HG02970 (cell line): ENCODE measurements at regions not wholly inside any gene's neighbourhood (a gene's known extent, or its start where the extent isn't known, plus 50 kb on each side); places are given as distances from the start of the nearest gene placed in this dataset.

ENCODE experiments used
- ATAC-seq: cut with Tn5 transposase; IDR thresholded peaks from one replicate; pipeline ENCODE4 v1.9.1; 2021; ENCODE audit warnings: mild to moderate bottlenecking, moderate library complexity, moderate number of reproducible peaks; ENCODE audit not compliant: unreplicated experiment, low FRiP score

DNA sequence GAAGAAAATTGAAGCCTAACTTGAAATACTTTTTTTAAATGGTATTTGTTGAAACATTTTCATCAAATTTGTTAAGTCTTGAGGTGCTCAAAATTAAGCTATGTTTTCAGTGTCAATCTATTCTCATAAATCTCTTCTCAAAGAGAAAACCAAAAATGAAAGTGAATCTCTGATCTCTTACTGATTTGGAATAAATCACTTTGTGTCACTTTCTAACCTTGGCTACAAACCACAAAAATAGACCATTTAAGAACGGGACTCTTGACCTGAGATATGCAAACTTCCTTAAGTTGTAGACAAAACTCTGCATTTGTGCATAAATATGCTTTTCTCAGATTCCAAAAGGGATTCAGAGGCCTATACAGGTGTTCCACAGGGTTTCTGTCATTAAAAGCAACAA, 192.9 kb downstream of the SEC23A start:
- ATAC-seq: no peak

DNA sequence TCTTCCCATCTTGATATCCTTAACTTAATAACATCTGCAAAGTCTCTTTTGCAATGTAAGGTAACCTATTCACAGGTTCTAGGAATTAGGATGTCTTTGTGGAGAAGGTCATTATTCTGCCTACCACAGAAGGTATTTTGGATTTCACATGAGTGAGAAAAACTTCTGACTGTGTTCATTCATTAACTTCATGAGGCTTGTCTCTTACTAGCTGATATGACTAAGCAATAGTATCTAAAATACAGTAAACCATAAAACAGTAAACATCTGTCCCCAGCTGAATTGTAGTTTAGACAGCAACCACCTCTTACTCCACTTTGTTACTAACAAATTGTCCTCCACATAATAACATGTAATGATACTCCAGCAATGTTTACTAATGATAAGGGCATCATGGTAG, 198.1 kb downstream of the SEC23A start:
- no peak for ATAC-seq

DNA sequence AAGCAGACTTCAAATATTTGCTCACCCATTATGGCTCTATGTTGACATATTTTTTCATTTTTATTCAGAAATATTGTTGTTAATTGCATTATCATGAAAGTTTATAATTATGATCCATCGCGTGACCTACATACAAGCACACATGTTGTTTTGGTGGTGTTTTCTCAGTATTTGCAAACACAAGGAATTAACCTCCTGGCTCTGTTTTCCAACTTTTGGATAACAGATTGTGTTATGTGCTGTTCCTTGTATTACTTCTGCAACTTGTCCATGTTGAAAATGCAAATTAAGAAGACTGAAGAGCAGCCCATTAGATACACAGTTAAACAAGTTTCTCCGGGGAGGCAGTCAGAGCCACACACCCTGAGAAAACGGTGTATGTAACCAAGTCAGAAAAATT, 201.2 kb downstream of the SEC23A start:
- no peak for ATAC-seq

DNA sequence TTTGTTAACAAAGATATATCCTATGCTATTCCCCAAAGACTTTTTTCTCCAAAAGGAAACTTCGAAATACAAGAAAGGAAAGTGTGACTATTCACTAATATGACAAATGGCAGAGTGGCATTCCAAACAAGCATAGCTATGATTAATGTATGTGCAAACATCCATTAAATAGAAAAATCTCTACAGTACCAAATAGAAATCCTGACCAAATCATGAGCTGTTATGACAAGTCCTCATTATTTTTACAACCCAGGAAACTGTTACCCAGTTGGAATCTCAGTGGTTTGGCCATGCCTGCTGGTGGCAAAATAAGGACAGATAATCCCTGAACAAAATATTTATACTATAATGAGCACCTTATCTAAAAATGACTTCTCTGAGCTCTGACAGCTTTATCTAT, 202.1 kb downstream of the SEC23A start:
- ATAC-seq: no peak

DNA sequence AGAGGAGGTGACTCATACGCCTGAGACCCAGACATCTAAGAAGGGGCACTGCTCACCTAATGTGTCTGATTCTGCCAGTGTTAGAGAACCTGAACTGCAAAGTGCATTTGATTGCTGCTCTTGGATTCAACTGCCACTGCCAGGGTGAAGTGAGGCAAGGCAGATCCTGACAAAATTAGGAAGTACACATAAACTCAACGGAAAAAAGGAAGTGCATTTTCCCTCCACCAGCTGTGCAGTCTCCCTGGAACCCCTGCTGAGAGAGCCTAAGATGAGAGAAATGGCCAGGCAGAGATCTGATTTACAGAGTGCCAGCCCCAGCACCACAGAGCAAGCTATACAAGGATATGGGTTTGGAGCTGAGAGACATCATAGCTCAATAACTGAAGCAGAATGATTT, 215.3 kb downstream of the SEC23A start:
- no peak for ATAC-seq

DNA sequence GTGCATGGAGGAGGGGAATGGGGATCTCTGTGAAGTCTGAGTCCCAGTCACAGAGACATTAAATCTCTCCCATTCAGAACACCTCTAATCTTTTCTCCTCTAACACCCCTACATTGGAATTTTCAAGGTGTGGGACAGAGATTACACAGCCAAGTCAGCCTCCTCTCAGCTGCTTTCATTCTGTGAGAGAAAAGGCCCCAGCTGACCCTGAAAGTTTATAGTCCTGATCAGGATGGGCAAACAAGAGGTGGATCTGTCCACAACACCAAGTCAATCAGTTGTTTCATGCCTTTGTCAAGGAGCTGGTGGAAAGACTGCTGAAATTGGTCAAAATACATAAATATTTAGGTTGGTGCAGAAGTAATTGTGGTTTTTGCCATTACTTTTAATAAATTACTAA, 218.9 kb downstream of the SEC23A start:
- ATAC-seq: no peak

DNA sequence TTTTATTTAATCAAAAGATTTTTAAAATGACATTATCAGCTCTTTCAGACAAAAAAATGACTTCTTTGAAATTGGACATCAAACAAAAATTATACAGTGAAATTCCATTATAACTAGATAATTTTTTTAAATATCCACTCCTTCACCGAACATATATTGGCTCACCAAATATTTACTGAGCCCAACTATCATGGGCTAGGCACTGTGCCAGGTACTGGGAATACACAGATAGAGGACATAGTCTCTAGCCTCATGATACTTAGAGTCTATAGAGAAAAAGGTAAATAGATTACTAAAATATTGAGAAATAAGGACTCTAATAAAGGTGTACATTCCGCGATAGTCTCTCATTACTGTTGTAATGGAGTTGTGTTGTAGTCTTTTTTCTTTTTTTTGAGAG, 219.9 kb downstream of the SEC23A start:
- ATAC-seq: no peak

DNA sequence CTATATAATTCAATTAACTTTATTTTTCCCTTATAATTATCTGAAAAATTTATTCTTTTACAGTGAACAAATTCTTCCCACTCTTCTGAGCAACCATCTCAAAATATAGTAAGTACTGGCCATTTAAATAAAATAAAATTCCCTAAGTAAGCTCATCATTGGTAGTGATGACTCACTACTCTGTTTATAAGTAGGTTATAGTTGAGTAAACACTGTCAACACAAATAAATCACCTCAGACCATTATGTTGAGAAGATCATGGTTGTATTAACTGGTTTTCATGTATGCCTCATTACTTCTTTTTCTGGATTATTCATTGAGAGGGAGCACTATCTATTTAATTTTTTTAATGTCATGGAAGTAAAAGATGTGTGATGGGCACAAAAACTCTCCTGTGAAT, 220.5 kb downstream of the SEC23A start:
- no peak for ATAC-seq

DNA sequence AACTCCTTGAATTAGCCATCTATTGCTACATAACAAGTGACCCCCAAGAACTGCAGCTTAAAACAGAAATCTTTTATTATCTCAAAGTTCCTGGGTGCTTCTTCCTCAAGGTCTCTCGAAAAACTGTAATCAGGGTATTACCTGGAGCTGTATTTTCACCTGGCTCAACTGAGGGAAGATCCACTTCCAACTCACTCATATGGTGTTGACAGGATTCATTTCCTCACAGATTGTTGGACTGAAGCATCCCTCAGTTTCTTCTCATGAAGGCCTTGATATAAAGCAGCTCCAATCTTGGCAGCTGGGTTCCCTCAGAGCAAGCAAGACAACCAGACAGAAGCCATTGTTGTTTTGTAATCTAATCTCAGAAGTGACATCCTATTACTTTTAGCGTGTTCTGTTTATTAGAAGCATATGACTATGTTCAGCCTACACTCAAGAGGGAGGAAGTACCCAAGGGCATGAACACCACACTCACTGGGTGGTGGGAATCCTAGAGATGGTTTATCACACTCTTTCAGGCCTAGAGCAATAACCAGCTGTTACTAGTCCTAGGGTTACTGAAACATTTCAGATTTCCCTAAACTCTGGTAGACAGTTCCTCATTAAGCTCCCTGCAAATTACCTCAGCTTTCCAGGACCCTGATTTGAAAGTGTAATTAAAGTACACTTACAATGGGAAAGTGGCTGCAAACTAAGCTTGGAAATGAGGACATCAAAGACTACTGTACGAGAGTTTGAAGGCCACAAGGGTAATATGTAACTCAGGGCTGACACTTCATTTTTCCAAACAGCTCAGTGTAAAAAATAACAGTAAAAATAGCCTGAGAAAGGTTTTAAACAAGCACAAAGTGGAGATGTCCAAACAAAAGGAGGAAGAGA, 222.2 kb downstream of the SEC23A start:
- ATAC-seq: no peak

DNA sequence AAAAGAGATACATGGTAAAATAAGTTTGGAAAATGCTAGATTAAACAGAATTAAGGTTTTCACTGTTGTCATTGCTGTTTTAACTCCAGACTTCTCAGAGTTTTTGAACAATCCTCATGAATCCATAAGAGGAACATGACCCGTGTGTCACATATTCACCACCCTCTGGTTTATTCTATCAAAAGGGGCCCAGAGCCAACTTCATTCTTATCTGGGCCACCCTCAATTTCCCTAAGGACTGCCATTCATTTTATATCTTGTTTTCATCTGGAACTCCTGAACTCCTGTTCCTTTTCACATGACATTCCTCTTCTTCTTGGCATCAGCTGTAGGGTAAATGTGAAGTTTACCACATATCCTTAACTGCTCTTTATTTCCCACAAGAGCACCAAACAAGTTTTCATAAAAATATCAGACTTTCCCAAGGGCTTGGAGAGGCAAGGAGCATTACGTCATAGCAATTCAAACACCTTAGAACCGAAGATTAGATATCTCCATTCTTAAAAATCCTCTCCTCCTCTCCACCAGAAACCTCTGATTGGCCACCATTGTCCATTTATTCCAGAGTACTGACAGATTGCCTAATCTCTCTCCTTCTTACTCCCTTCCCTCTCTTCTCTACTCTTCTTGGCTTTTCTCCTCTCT, 225.2 kb downstream of the SEC23A start:
- ATAC-seq: no peak

DNA sequence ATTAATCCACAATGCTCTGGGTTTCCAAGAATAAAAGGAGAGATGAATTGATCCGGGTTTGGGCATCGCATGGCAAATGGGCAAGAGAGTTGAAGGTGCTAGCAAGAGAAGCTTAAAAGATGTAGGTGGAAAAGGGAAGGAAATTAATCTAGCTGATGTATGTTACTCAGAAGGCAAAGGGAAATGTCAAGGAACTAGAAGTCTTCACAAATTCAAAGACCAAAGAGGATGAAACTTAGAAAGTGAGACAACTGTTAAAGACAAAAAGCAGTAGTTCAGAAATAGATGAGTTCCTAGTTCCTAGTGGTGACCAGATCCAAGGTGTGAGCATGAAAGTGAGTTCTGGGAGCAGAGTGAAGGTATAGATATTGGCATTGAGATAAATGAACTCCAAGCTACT, 228.3 kb downstream of the SEC23A start:
- no peak for ATAC-seq

DNA sequence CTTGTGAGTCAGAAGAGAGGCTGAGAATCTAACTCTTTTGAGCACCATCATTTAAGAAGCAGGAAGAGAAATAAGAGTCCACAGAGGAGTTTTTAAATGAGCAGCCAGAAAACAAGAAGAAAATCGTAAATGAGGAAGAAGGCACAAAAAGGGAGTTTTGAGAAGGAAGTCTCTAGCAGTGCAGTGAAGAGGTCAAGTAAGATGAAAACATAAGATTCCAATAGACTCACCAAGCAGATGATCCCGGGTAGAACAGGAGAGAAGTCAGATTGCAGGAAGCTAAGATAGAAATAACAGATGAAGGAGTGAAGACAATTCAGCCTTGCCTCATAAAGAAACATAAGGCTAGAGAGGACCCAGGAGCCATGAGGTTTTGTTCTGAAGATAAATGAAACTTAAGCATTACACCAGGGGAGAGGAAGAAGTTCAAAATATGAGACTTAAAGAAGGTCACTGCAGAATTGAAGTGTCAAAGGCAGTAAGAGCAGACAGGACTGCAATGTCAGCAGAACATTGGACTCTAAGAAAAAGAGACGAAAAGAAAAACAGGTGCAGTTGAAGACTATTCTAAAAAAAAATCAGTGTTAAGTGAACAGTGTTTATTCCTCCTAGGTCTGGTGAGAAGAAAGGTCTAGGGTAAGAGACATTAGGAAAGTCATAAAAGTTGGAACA, 229.0 kb downstream of the SEC23A start:
- no peak for ATAC-seq

DNA sequence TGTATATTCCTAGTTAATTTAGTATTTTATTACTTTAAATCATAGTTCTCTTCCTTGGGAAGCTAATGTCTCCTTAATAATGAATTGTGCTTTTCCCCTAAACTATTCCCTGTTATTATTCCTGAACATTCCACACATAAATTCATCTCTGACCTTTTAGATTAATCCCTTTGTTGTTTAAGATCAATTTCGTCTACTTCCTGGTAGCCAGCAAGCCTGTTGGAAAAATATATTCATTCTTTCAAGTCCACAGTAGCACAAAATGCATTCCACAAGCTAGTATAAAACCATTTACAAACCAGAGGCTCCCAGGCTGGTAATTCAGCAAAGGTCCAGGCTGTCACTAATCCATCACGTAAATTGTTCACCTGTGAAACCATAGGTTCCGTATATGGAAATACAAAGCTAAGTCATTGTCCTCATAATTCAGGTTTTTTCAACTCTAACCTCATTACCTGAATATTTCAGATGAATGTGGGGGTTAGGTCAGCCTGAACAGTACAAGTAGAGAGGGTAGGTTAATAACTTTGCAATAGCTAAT, 232.7 kb downstream of the SEC23A start:
- no peak for ATAC-seq

DNA sequence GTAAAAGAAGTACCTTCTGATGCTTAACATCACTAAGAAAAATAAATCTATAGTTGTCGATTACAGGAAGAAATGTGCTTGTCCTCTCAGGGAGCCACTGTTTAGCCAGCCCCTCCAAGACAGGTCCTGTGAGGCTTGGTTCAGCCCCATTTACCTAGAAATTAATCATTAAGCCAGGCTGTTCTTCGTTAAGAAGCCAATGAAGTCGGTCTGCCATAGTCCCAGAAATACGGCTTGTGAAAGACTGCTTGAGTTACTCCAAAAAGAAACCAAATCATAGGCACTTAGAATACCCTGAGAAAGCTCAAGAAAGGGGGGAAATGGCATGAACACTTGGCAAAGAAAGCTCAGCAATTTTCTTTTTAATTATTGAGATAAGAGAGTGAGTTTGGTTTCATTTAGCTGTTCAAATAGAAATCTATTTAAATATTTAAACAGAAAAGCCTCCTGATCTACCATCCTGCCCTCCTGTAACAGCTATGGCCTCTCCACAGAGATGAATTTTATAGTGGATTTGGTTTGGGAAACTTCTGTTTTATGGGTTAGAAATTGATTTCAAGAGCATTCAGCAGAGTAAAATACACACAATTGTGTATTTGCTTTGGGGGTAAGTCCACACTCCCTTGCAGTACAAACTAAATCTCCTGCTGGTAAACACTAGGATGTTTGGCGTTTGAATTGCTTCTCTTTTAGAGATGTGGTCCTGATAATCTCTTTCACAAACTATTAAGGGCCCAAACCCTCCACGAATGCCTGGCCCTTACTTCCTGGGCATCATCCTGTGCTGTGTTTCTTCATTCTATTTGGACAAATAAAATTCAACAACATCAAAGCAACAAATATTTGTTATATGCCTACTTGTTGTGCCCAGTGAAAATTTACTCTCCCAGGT, 234.4 kb downstream of the SEC23A start:
- no peak for ATAC-seq

DNA sequence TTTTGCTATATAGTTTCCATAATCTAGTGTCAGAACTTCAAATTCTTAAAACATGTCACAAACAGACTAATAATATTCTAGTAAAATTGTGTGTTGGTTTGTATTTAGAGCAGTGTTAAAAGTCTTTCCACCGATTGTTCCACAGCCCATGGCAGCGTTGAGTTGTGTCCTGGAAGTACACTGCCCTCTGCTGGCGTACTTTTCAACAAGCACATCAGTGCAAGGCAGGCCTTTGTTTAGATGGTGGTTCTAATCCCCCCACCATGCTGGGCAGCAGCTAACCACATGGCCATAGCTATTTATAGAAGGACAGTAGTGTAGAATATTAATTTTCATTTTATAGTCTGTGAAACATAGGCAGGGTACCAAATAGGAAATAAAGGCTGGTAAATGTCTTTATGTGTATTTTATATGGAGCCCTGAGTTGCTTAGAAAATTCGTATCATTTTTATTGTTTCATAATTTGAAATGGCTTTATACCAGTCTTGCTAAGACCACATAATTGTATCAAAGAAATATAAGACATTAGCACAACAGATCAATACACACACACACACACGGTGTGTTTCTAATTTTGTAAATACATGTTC, 235.4 kb downstream of the SEC23A start:
- peak; percentile 87 for ATAC-seq

DNA sequence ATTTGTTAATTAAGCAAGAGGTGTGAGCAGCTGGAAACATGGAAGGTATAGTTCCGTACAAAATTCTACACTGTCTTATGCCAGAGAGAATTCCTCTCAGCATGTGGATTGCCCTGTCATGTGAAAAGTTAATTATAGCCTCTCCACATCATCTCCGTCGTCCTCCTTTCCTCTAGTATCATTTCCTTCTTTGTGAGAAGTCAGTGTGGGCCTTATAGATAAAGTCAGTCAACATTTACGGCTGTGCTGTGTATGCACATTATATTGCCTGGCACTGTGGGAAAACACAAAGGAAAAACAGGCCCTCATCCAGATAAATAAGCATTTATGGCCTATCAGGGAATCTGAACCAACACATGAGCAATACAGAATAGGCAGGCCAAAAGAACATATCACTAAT, 236.6 kb downstream of the SEC23A start:
- ATAC-seq: no peak

DNA sequence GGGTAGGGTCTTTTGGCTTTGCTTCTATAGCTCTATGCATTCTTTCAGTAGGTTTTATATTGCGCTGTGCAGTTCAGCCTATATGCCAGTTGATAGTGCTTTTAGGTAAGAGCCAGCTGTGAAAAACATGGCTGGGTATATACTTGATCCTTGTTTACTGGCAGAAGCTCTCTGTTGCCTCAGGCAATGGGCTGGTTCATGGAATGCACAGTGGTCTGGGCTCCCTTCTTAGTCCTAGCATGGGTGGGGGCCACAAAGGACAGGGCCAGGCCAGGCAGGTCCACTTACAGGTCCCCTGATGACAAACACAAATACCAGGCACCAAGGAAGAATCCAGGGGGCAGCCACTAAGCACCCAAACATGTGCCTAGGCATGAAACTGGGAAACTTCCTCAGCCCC, 240.7 kb downstream of the SEC23A start:
- ATAC-seq: no peak

DNA sequence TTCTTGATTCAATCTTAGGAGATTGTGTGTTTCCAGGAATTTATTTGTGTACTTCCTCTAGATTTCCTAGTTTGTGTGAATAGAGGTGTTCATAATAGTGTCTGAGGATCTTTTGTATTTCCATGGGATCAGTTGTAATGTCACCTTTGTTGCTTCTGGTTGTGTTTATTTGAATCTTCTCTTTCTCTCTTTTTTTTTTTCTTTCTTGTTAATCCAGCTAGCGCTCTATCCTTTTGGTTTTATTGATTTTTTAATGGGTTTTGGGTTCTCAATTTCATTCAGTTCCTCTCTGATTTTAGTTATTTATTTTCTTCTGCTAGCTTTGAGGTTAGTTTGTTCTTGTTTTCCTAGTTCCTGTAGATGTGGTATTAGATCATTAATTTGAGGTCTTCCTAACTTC, 242.5 kb downstream of the SEC23A start:
- no peak for ATAC-seq

DNA sequence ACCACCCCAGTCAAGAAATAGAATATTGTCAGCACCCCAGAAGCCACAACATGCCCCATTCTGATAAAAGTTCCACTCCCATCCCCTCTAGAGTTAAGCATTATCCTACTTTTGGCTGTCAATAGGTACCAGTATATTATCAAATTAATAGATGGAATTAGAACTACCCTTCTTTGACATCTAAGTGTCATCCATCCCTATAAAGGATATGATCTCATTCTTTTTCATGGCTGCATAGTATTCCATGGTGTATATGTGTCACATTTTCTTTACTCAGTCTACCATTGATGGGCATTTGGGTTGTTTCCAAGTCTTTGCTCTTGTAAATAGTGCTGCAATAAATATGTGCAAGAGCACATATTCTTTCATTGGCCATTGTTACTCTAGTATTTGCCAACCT, 246.2 kb downstream of the SEC23A start:
- ATAC-seq: no peak

DNA sequence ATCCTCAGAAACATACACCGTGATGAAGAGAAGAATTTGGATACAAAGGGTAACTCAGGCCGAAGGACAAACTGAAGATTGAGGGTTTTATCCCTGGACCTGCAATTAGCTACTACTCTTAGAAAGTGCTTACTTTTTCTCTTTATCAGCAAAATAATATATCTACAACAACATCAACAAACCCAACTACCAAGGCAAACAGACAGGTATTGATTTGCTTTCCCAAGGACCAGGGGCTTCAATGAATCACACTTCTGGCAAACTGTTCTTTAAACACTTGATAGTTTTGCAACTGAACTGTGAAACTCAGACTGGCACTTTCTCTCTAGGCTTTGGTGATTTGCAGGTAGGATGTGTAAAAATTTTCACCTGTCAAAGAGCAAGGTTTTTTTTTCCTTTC, 247.5 kb downstream of the SEC23A start:
- ATAC-seq: no peak
